ENCODE measurements at regions not wholly inside any gene's neighbourhood (a gene's known extent, or its start where the extent isn't known, plus 50 kb on each side); places are given as distances from the start of the nearest gene placed in this dataset.

GRCh38 chr22:49136816-49137180 lies 690.9 kb downstream of the BRD1 start:
- no peak overlapping the region for H3K27ac Mint-ChIP-seq
- DNase-seq (ENCODE audit: low spot score) = no peak
- no peak for TF ChIP-seq ZNF331 (CRISPR knock-in tag; IDR thresholded peaks at IDR 0.05; ENCODE audit: low read depth)
- no peak for TF ChIP-seq ZNF114 (CRISPR knock-in tag; IDR thresholded peaks at IDR 0.05)
- TF ChIP-seq STAT1 (IDR thresholded peaks at IDR 0.05; ENCODE audit: unreplicated experiment) = no peak
- no peak for TF ChIP-seq EZH2phosphoT487 (IDR thresholded peaks at IDR 0.05; ENCODE audit: unreplicated experiment)
- no peak for TF ChIP-seq ZNF462 (CRISPR knock-in tag; IDR thresholded peaks at IDR 0.05)
- no peak for TF ChIP-seq POLR2AphosphoS5 (IDR thresholded peaks at IDR 0.05; ENCODE audit: low read depth)
- no peak for TF ChIP-seq EZH2 (IDR thresholded peaks at IDR 0.05; ENCODE audit: low read depth, unreplicated experiment)
- no peak for TF ChIP-seq JUNB (IDR thresholded peaks at IDR 0.05; ENCODE audit: unreplicated experiment)
- TF ChIP-seq NANOG (IDR thresholded peaks at IDR 0.05; ENCODE audit: borderline replicate concordance) = no peak

More at GRCh38 chr22:49136816-49137180, 690.9 kb downstream of the BRD1 start:
- Histone ChIP-seq H3K36me3 (ENCODE audit: insufficient read depth) (peaks cover 8% of the 10 kb centered on the region; the same call in 1 of the 2 replicates), H3K4me3 (no peak overlapping the region), H3K27ac (ENCODE audit: low read depth) (no peak overlapping the region), H3K27me3 (ENCODE audit: insufficient read depth) (no peaks in the 10 kb centered on the region), H3K9me2 (ENCODE audit: insufficient read depth) (no peaks in the 10 kb centered on the region), H4K20me1 (replicated peaks; ENCODE audit: insufficient read depth) (no peaks in the 10 kb centered on the region), H2AFZ (no peak overlapping the region), H3K79me2 (replicated peaks; ENCODE audit: insufficient read depth) (no peaks in the 10 kb centered on the region), H3K4me1 (ENCODE audit: insufficient read depth) (no peaks in the 10 kb centered on the region), H3K4me2 (no peak overlapping the region), H3F3A (replicated peaks; ENCODE audit: low read depth) (no peaks in the 10 kb centered on the region)
- ATAC-seq = no peak
- H3K4me3 Mint-ChIP-seq = no peak overlapping the region
- H3K36me3 Mint-ChIP-seq (ENCODE audit: low read depth) = no peaks in the 10 kb centered on the region
- peaks cover 7% of the 10 kb centered on the region for H3K4me1 Mint-ChIP-seq
- peaks cover 2% of the 10 kb centered on the region; the same call in 1 of the 3 replicates for H3K9me3 Mint-ChIP-seq
- H3K27me3 Mint-ChIP-seq (ENCODE audit: insufficient read depth, low read depth, poor library complexity) = no peaks in the 10 kb centered on the region

All from GM23338 (cell line).